ENCODE measurements at regions not wholly inside any gene's neighbourhood (a gene's known extent, or its start where the extent isn't known, plus 50 kb on each side); places are given as distances from the start of the nearest gene placed in this dataset.

DNA sequence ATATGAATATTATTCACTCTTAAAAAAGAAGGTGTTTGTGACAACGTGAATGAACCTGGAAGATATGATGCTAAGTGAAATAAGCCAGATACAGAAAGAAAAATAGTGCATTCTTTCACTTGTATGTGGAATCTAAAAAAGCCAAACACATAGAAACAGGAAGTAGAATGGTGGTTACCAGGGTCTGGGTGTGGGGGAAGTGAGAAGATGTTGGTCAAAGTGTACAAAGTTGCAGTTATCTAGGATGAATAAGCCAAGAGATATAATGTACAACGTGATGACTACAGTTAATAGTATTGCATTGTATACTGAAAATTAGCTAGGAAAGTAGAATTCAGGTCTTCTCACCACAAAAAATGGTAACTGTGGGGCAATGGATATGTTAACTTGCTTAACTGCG is 151.1 kb upstream of the HCRTR2 start:
- TF ChIP-seq CTCF (IDR thresholded peaks at IDR 0.05), result no peak
- TF ChIP-seq POLR2A (IDR thresholded peaks at IDR 0.05), result no peak
